Sigmoid colon (tissue), 4 donors: ENCODE measurements at regions not wholly inside any gene's neighbourhood (a gene's known extent, or its start where the extent isn't known, plus 50 kb on each side); places are given as distances from the start of the nearest gene placed in this dataset.

Experiments
- CTCF ChIP-seq, 4 experiments: fragments of 450-650 bp in 3 of 4; fragments of 200-600 bp in 1 of 4; IDR thresholded peaks; one replicate each; pipeline ENCODE4 v1.5.1; 2016 to 2019; ENCODE audit warnings: antibody characterized with exemption in 4 of 4, mild to moderate bottlenecking in 3 of 4, moderate library complexity in 2 of 4
- EP300 ChIP-seq, 4 donors: sonication (generic); formaldehyde crosslinking; IDR thresholded peaks; one replicate each; pipeline ENCODE4 v1.6.1; 2017; ENCODE audit warnings: antibody characterized with exemption in 4 of 4
- POLR2A ChIP-seq, 2 donors: fragments of 450-650 bp; IDR thresholded peaks; one replicate each; pipeline ENCODE4 v1.6.1; 2016; ENCODE audit warnings: antibody characterized with exemption in 2 of 2, mild to moderate bottlenecking in 2 of 2, moderate library complexity in 2 of 2
- POLR2AphosphoS5 ChIP-seq, 4 donors: sonication (generic); formaldehyde crosslinking; IDR thresholded peaks; one replicate each; pipeline ENCODE4 v1.6.1; 2017; ENCODE audit warnings: antibody characterized with exemption in 4 of 4

GRCh38 chr7:20063644-20064043 is 153.5 kb downstream of the MACC1 start:
- no peak for TF ChIP-seq CTCF (IDR thresholded peaks at IDR 0.05)
- no peak for TF ChIP-seq POLR2AphosphoS5 (IDR thresholded peaks at IDR 0.05)
- TF ChIP-seq POLR2A (IDR thresholded peaks at IDR 0.05), result no peak
- no peak for TF ChIP-seq EP300 (IDR thresholded peaks at IDR 0.05)
